ENCODE measurements at regions not wholly inside any gene's neighbourhood (a gene's known extent, or its start where the extent isn't known, plus 50 kb on each side); places are given as distances from the start of the nearest gene placed in this dataset.
"Not testable (repeated sequence)": the region's sequence is repeated elsewhere in the genome, so short reads cannot be mapped to it uniquely, and the experiment has no call there.

GRCh38 chr2:192473331-192473730 lies 278.6 kb upstream of the TMEFF2 start:
- no peak for DNase-seq

- no peak for DNase-seq
These were observed 277.2 kb upstream of the TMEFF2 start for GRCh38 chr2:192471982-192472381.

GRCh38 chr2:192469612-192470011 lies 274.9 kb upstream of the TMEFF2 start:
- no peak for DNase-seq

GRCh38 chr2:192467953-192468660 lies 273.4 kb upstream of the TMEFF2 start:
- no peak for DNase-seq

GRCh38 chr2:192465141-192465540 lies 270.4 kb upstream of the TMEFF2 start:
- no peak for DNase-seq

GRCh38 chr2:192459422-192459821 lies 264.7 kb upstream of the TMEFF2 start:
- DNase-seq: no peak

GRCh38 chr2:192448881-192449280 lies 254.1 kb upstream of the TMEFF2 start:
- no peak for DNase-seq

GRCh38 chr2:192444286-192444838 lies 249.6 kb upstream of the TMEFF2 start:
- DNase-seq: no peak

GRCh38 chr2:192443831-192444230 lies 249.1 kb upstream of the TMEFF2 start:
- no peak for DNase-seq

- no peak for DNase-seq
These were observed 243.5 kb upstream of the TMEFF2 start for GRCh38 chr2:192438239-192438638.

GRCh38 chr2:192437653-192438052 lies 242.9 kb upstream of the TMEFF2 start:
- no peak for DNase-seq

GRCh38 chr2:192424243-192424642 lies 229.5 kb upstream of the TMEFF2 start:
- DNase-seq: no peak

- no peak for DNase-seq
These were observed 225.1 kb upstream of the TMEFF2 start for GRCh38 chr2:192419786-192420185.

GRCh38 chr2:192416060-192416459 lies 221.3 kb upstream of the TMEFF2 start:
- DNase-seq: no peak

GRCh38 chr2:192414794-192415193 lies 220.1 kb upstream of the TMEFF2 start:
- DNase-seq: no peak

GRCh38 chr2:192413812-192414681 lies 219.3 kb upstream of the TMEFF2 start:
- no peak for DNase-seq

- not testable (repeated sequence) for DNase-seq
These were observed 218.1 kb upstream of the TMEFF2 start for GRCh38 chr2:192412866-192413265.

- DNase-seq: no peak
These were observed 217.7 kb upstream of the TMEFF2 start for GRCh38 chr2:192412394-192412793.

GRCh38 chr2:192411755-192412154 lies 217.0 kb upstream of the TMEFF2 start:
- no peak for DNase-seq

- DNase-seq: no peak
These were observed 215.6 kb upstream of the TMEFF2 start for GRCh38 chr2:192410319-192410718.

GRCh38 chr2:192407692-192408091 lies 213.0 kb upstream of the TMEFF2 start:
- no peak for DNase-seq

GRCh38 chr2:192398236-192398635 lies 203.5 kb upstream of the TMEFF2 start:
- no peak for DNase-seq

GRCh38 chr2:192394605-192395004 lies 199.9 kb upstream of the TMEFF2 start:
- no peak for DNase-seq

- DNase-seq: no peak
These were observed 196.3 kb upstream of the TMEFF2 start for GRCh38 chr2:192391041-192391440.

Measured in activated CD4-positive, alpha-beta T cell treated with anti-CD3 and anti-CD28 coated beads, Interleukin-2, Interleukin-6, amounts not matched to agents 100 ng/mL and 50 ng/mL, durations not matched to agents 16 hours and 8 hours (primary cell).